ENCODE measurements at regions not wholly inside any gene's neighbourhood (a gene's known extent, or its start where the extent isn't known, plus 50 kb on each side); places are given as distances from the start of the nearest gene placed in this dataset.

GRCh38 chr5:57734296-57734695 lies 251.7 kb upstream of the ACTBL2 start:
- no peak overlapping the region for H3K4me3 ChIP-seq (ENCODE audit: control insufficient read depth in 2 of 3, extremely low read depth in 1 of 3, insufficient read depth in 2 of 3, low read depth in 1 of 3, low read length in 3 of 3)
- DNase-seq (ENCODE audit: low read depth, low spot score) (no peak), FAIRE-seq (no peak)
- no peak overlapping the region for H3K27ac ChIP-seq (ENCODE audit: control insufficient read depth, insufficient read depth, low read length)
- dilution Hi-C loops (cut with MboI; ENCODE audit: extremely low pct_ligation_motif_present, low sequenced_read_pairs), result no loop called here
- H3K27me3 ChIP-seq (ENCODE audit: control insufficient read depth, extremely low read depth, insufficient read depth, low read length), result no peaks in the 10 kb centered on the region
- H3K4me2 ChIP-seq (ENCODE audit: control insufficient read depth, extremely low read depth, insufficient read depth, low read depth, low read length), result no peak overlapping the region
- H3K9me3 ChIP-seq (ENCODE audit: control insufficient read depth, low read depth, low read length), result no peaks in the 10 kb centered on the region
- TF ChIP-seq CTCF (optimal IDR thresholded peaks at IDR 0.05 in 1 of 3, IDR thresholded peaks at IDR 0.05 in 1 of 3, conservative IDR thresholded peaks at IDR 0.05 in 1 of 3; ENCODE audit: extremely low read depth in 1 of 3, insufficient read depth in 2 of 3, low read length in 3 of 3) (no peak), EZH2 (IDR thresholded peaks at IDR 0.05; ENCODE audit: low read length) (no peak)
- H3K4me1 ChIP-seq (ENCODE audit: control insufficient read depth, extremely low read depth, insufficient read depth, low read length), result peaks cover 20% of the 10 kb centered on the region
- no peak overlapping the region for H2AFZ ChIP-seq (ENCODE audit: control insufficient read depth, low read length)
- H3K9me1 ChIP-seq (ENCODE audit: control insufficient read depth, extremely low read depth, insufficient read depth, low read length), result no peaks in the 10 kb centered on the region
- no peak overlapping the region for H3K9ac ChIP-seq (ENCODE audit: control insufficient read depth, extremely low read depth, insufficient read depth, low read length)
- no peaks in the 10 kb centered on the region for H4K20me1 ChIP-seq (ENCODE audit: control insufficient read depth, extremely low read depth, insufficient read depth, low read length)
- H3K79me2 ChIP-seq (ENCODE audit: control insufficient read depth, insufficient read depth, low read length), result no peaks in the 10 kb centered on the region
- H3K36me3 ChIP-seq (ENCODE audit: control insufficient read depth in 2 of 2, extremely low read depth in 1 of 2, insufficient read depth in 2 of 2, low read length in 2 of 2), result no peaks in the 10 kb centered on the region

- DNase-seq (ENCODE audit: low read depth, low spot score), result no peak
- no peaks in the 10 kb centered on the region for H3K79me2 ChIP-seq (ENCODE audit: control insufficient read depth, insufficient read depth, low read length)
- no peak overlapping the region for H3K4me2 ChIP-seq (ENCODE audit: control insufficient read depth, extremely low read depth, insufficient read depth, low read depth, low read length)
- FAIRE-seq, result no peak
- H3K36me3 ChIP-seq (ENCODE audit: control insufficient read depth in 2 of 2, extremely low read depth in 1 of 2, insufficient read depth in 2 of 2, low read length in 2 of 2), result no peaks in the 10 kb centered on the region
- H3K9ac ChIP-seq (ENCODE audit: control insufficient read depth, extremely low read depth, insufficient read depth, low read length), result no peak overlapping the region
- TF ChIP-seq CTCF (optimal IDR thresholded peaks at IDR 0.05 in 1 of 3, IDR thresholded peaks at IDR 0.05 in 1 of 3, conservative IDR thresholded peaks at IDR 0.05 in 1 of 3; ENCODE audit: extremely low read depth in 1 of 3, insufficient read depth in 2 of 3, low read length in 3 of 3) (no peak), EZH2 (IDR thresholded peaks at IDR 0.05; ENCODE audit: low read length) (no peak)
- no peaks in the 10 kb centered on the region for H3K9me3 ChIP-seq (ENCODE audit: control insufficient read depth, low read depth, low read length)
- no peak overlapping the region for H2AFZ ChIP-seq (ENCODE audit: control insufficient read depth, low read length)
- no peaks in the 10 kb centered on the region for H4K20me1 ChIP-seq (ENCODE audit: control insufficient read depth, extremely low read depth, insufficient read depth, low read length)
- no peak overlapping the region for H3K27ac ChIP-seq (ENCODE audit: control insufficient read depth, insufficient read depth, low read length)
- no peaks in the 10 kb centered on the region for H3K27me3 ChIP-seq (ENCODE audit: control insufficient read depth, extremely low read depth, insufficient read depth, low read length)
- no peak overlapping the region for H3K4me3 ChIP-seq (ENCODE audit: control insufficient read depth in 2 of 3, extremely low read depth in 1 of 3, insufficient read depth in 2 of 3, low read depth in 1 of 3, low read length in 3 of 3)
- H3K4me1 ChIP-seq (ENCODE audit: control insufficient read depth, extremely low read depth, insufficient read depth, low read length), result peaks cover 12% of the 10 kb centered on the region
- H3K9me1 ChIP-seq (ENCODE audit: control insufficient read depth, extremely low read depth, insufficient read depth, low read length), result no peaks in the 10 kb centered on the region
- dilution Hi-C loops (cut with MboI; ENCODE audit: extremely low pct_ligation_motif_present, low sequenced_read_pairs), result no loop called here
These were observed 245.0 kb upstream of the ACTBL2 start for GRCh38 chr5:57727591-57727990.
